H1 (cell line): ENCODE measurements at regions not wholly inside any gene's neighbourhood (a gene's known extent, or its start where the extent isn't known, plus 50 kb on each side); places are given as distances from the start of the nearest gene placed in this dataset.

Experiments
- HDAC2 ChIP-seq, 2 experiments: fragments of 300-600 bp in 1 of 2; sonication (generic) in 1 of 2; IDR thresholded peaks; 2 replicates each; pipeline ENCODE4 v1.6.1; 2011 to 2012; ENCODE audit warnings: low read depth in 2 of 2, low read length in 2 of 2, mild to moderate bottlenecking in 2 of 2, moderate library complexity in 2 of 2, borderline replicate concordance in 1 of 2, inconsistent platforms in 1 of 2
- KDM5A ChIP-seq: fragments of 200-600 bp; IDR thresholded peaks from 2 replicates; pipeline ENCODE4 v1.7.1; 2012; ENCODE audit warnings: mild to moderate bottlenecking, low read length, inconsistent platforms, mixed read lengths
- NRF1 ChIP-seq: IDR thresholded peaks from 2 replicates; pipeline ENCODE4 v1.6.1; 2011; ENCODE audit warnings: mild to moderate bottlenecking, low read depth, low read length, improper control_type of control experiment
- TF ChIP-seq, protein P1 (sequence below): IDR thresholded peaks from 2 replicates; pipeline ENCODE4 v1.6.1; 2011; ENCODE audit warnings: low read depth, mild to moderate bottlenecking, low read length; ENCODE audit not compliant: insufficient read depth

DNA sequence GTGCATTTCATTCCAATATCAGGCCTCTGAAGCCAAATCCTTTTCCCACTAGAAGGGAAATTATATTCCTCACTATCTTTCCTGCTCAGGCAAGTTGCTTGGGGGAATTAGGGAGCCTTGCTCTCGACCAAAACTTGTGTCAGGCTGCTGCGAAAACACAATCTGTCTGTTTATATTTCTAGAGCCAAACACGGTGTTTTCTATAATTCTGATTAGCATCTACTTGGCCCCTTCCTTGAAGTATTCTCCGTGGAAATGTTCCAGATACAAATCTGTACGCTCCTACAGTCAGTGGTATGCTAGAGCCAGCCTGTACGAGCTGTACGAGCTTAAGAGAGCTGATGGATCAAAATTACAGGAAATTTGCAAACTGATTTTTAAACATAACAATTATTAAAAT is 299.3 kb upstream of the SALL1 start (continued):
- no peak for TF ChIP-seq HDAC2 (IDR thresholded peaks at IDR 0.05; ENCODE audit: borderline replicate concordance in 1 of 2, low read depth in 2 of 2, low read length in 2 of 2)
- TF ChIP-seq NRF1, result no peak
- TF ChIP-seq, protein P1, sequence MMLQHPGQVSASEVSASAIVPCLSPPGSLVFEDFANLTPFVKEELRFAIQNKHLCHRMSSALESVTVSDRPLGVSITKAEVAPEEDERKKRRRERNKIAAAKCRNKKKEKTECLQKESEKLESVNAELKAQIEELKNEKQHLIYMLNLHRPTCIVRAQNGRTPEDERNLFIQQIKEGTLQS, result no peak
- TF ChIP-seq KDM5A, result no peak
- TF ChIP-seq, all 59 proteins: peak for 0
